DMS 273 treated with DMSO at 0.1 percent for 48 hours (cell line): ENCODE measurements at regions not wholly inside any gene's neighbourhood (a gene's known extent, or its start where the extent isn't known, plus 50 kb on each side); places are given as distances from the start of the nearest gene placed in this dataset.
"Not testable (repeated sequence)": the region's sequence is repeated elsewhere in the genome, so short reads cannot be mapped to it uniquely, and the experiment has no call there.

Experiments
- DNase-seq: peaks from one replicate; lab custom pipeline; 2025; lab: John Stamatoyannopoulos, UW

- no peak for DNase-seq
These were observed 342.2 kb upstream of the HS6ST1 start for GRCh38 chr2:128660836-128661235.

GRCh38 chr2:128661311-128661710, 342.6 kb upstream of the HS6ST1 start:
- DNase-seq, result no peak

GRCh38 chr2:128662051-128662471, 343.4 kb upstream of the HS6ST1 start:
- DNase-seq, result no peak

- no peak for DNase-seq
These were observed 344.8 kb upstream of the HS6ST1 start for GRCh38 chr2:128663371-128664050.

GRCh38 chr2:128664499-128664971, 345.9 kb upstream of the HS6ST1 start:
- no peak for DNase-seq

GRCh38 chr2:128665113-128665512, 346.4 kb upstream of the HS6ST1 start:
- DNase-seq, result no peak

GRCh38 chr2:128666596-128666995, 347.9 kb upstream of the HS6ST1 start:
- DNase-seq, result no peak

GRCh38 chr2:128667391-128667790, 348.7 kb upstream of the HS6ST1 start:
- DNase-seq, result no peak

GRCh38 chr2:128668946-128669345, 350.3 kb upstream of the HS6ST1 start:
- DNase-seq, result no peak

- no peak for DNase-seq
These were observed 351.4 kb upstream of the HS6ST1 start for GRCh38 chr2:128670066-128670465.

GRCh38 chr2:128671981-128672757, 353.5 kb upstream of the HS6ST1 start:
- not testable (repeated sequence) for DNase-seq

GRCh38 chr2:128679680-128680079, 361.0 kb upstream of the HS6ST1 start:
- DNase-seq, result not testable (repeated sequence)

GRCh38 chr2:128681507-128681906, 362.8 kb upstream of the HS6ST1 start:
- DNase-seq, result no peak

- no peak for DNase-seq
These were observed 363.6 kb upstream of the HS6ST1 start for GRCh38 chr2:128682266-128682665.

- DNase-seq, result no peak
These were observed 364.1 kb upstream of the HS6ST1 start for GRCh38 chr2:128682729-128683284.

GRCh38 chr2:128684523-128684922, 365.9 kb upstream of the HS6ST1 start:
- no peak for DNase-seq

- no peak for DNase-seq
These were observed 367.3 kb upstream of the HS6ST1 start for GRCh38 chr2:128685841-128686496.

GRCh38 chr2:128686497-128686859, 367.8 kb upstream of the HS6ST1 start:
- DNase-seq, result no peak

GRCh38 chr2:128686881-128687555, 368.4 kb upstream of the HS6ST1 start:
- no peak for DNase-seq

GRCh38 chr2:128687565-128687964, 368.9 kb upstream of the HS6ST1 start:
- DNase-seq, result no peak

- no peak for DNase-seq
These were observed 371.3 kb upstream of the HS6ST1 start for GRCh38 chr2:128689971-128690370.

GRCh38 chr2:128690431-128690830, 371.8 kb upstream of the HS6ST1 start:
- no peak for DNase-seq
